Right ventricle myocardium inferior (tissue), 1 donor: ENCODE measurements at regions not wholly inside any gene's neighbourhood (a gene's known extent, or its start where the extent isn't known, plus 50 kb on each side); places are given as distances from the start of the nearest gene placed in this dataset.

Experiments
- ATAC-seq: fragments of 200-7000 bp; cut with Tn5 transposase; one replicate; pipeline ENCODE4 v1.9.1; 2020; ENCODE audit warnings: mild to moderate bottlenecking, moderate library complexity
- DNase-seq: peaks from one replicate; pipeline ENCODE4 v3.0.0; 2021; ENCODE audit errors: missing footprints
- intact Hi-C: fragments of 100-400 bp; cut with DNase I; formaldehyde crosslinking; loops from one replicate; pipeline ENCODE4 v1.11.0; 2022
- donor health status: DM: no; HTN: yes; CAD: no; lungs with severe emphysema.

- ATAC-seq (no peak), DNase-seq (no peak)
- intact Hi-C loops = no loop called here
Measured at GRCh38 chr1:87730274-87731216, 401.9 kb downstream of the LMO4 start.

DNA sequence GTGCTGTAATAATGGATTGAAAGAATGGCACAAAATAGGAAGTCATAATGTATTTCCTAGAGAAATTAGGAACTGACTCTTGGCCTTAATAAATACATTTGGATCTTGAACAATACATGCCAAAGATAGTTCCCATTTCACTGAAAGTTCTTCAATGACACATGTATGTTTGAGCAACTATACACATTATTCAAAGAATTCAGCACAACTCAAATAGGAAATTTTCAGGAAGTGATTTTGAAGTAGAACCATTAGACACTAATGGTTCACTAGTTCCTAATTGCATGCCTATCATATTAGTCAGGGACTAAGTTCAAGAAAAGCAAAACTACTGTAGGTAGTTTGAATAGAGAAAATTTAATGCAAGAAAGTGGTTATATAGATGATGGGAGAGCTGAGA is 404.7 kb downstream of the LMO4 start:
- ATAC-seq = no peak
- no peak for DNase-seq
- intact Hi-C loops = no loop called here

- no peak for DNase-seq
Measured at GRCh38 chr1:87735750-87736149, 407.1 kb downstream of the LMO4 start.

GRCh38 chr1:87739141-87739540 is 410.5 kb downstream of the LMO4 start:
- ATAC-seq (no peak), DNase-seq (no peak)
- intact Hi-C loops = no loop called here

More at GRCh38 chr1:87735750-87736149, 407.1 kb downstream of the LMO4 start:
- intact Hi-C loops = no loop called here
- ATAC-seq = no peak

DNA sequence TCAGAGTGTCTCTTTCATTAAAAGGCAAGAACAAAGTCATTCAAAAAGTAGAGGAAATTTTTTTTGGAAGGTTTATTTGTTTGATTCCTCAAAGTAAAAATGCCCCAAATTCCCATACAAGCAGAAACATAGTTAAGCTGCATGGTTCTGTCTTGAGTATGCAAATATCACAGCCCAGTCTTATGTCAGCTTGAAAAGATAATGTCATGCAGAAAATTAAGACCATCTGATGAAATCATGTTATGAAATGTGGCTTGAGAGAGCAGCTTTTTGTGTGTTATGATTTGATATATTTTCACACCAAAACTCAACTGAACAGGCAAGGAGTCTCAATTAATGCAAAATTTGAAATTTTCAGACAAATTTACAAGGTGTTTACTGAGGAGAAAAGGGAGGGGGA is 411.0 kb downstream of the LMO4 start:
- ATAC-seq (no peak), DNase-seq (no peak)
- intact Hi-C loops = no loop called here

- ATAC-seq = no peak
- intact Hi-C loops = no loop called here
Measured at GRCh38 chr1:87743256-87743655, 414.6 kb downstream of the LMO4 start.

GRCh38 chr1:87744056-87744455 is 415.4 kb downstream of the LMO4 start:
- ATAC-seq (no peak), DNase-seq (no peak)
- intact Hi-C loops = no loop called here

More at GRCh38 chr1:87743256-87743655, 414.6 kb downstream of the LMO4 start:
- DNase-seq = no peak

GRCh38 chr1:87744763-87745162 is 416.1 kb downstream of the LMO4 start:
- intact Hi-C loops = no loop called here
- no peak for ATAC-seq
- no peak for DNase-seq

DNA sequence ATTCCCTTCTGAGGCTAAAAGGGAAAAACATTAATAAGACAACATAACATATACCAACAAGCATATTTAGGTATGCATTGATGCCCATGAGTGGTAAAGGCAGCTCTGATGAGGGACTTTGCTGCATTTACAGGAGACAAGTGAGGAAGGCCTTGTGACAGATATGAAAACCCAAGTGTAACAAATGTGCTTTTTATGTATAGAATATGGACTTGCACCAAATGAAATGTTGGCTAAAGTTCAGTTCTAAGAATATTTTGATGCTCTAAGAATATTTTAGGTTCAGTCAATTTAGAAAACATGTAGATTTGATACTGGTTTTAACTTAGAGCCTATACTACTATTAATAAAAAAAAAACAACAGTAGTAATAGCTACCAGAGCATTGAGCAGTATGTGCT is 424.7 kb downstream of the LMO4 start:
- DNase-seq (no peak), ATAC-seq (no peak)
- intact Hi-C loops = no loop called here

- DNase-seq = no peak
- intact Hi-C loops = no loop called here
- ATAC-seq = no peak
Measured at GRCh38 chr1:87754139-87754538, 425.5 kb downstream of the LMO4 start.

- no peak for DNase-seq
- ATAC-seq = no peak
- intact Hi-C loops = no loop called here
Measured at GRCh38 chr1:87757676-87758075, 429.0 kb downstream of the LMO4 start.

GRCh38 chr1:87759421-87760087 is 430.9 kb downstream of the LMO4 start:
- ATAC-seq = no peak
- intact Hi-C loops = no loop called here
- no peak for DNase-seq

GRCh38 chr1:87760155-87760554 is 431.5 kb downstream of the LMO4 start:
- no peak for DNase-seq
- no peak for ATAC-seq
- intact Hi-C loops = no loop called here

DNA sequence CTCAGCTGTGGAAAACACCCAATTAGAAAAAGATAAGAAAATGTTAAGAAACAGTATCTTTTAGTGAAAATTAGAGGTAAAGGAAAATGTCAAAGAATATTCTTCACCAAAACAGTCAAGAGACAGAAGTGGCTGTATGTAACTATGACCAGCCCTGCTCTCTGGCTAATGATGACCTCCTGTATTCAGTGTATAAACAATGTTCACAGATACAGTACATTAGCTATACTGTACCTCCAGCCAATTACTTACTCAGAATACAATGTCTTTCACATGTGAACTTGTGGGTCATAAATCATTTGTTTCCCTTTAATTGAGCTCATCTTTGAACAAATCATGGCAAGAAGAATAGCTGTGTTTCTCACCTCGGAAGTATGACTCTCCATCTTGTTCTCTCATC is 432.0 kb downstream of the LMO4 start:
- ATAC-seq (no peak), DNase-seq (no peak)
- intact Hi-C loops = no loop called here

- ATAC-seq = no peak
- no peak for DNase-seq
- intact Hi-C loops = no loop called here
Measured at GRCh38 chr1:87763483-87763882, 434.8 kb downstream of the LMO4 start.

DNA sequence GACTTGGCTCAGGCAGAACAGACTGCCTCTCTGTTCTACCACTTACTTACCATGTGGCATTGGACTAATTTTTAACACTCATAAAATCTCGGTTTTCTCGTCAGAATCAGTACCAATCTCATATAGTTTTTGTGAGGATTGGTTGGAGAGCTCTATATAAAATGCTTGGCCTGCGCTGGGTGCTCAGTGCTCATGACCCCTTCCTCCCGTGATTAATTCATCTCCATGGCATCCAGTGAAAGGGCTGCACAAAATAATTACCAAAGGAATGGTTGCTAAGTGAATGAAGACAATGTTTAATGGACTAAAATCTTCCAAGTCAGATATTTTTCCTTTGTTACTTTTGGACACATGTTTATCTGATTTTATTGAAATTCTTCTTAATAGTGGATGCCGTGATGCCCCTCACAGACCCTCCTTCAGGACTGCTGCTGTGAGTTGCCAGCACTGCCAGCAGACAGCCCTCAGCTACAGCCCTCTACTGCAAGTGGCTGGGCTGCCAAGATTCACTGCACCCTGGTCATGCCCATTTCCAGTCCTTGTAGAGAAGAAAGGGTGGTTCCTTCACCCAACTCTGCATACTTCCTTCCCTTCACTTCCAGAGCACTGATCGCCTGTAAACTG is 436.5 kb downstream of the LMO4 start:
- intact Hi-C loops = no loop called here
- DNase-seq = no peak
- ATAC-seq = no peak

GRCh38 chr1:87765681-87766070 is 437.0 kb downstream of the LMO4 start:
- no peak for DNase-seq
- intact Hi-C loops = no loop called here
- no peak for ATAC-seq

- DNase-seq (no peak), ATAC-seq (no peak)
- intact Hi-C loops = no loop called here
Measured at GRCh38 chr1:87766737-87767136, 438.1 kb downstream of the LMO4 start.

- DNase-seq = no peak
- intact Hi-C loops = no loop called here
- no peak for ATAC-seq
Measured at GRCh38 chr1:87778896-87779295, 450.2 kb downstream of the LMO4 start.

DNA sequence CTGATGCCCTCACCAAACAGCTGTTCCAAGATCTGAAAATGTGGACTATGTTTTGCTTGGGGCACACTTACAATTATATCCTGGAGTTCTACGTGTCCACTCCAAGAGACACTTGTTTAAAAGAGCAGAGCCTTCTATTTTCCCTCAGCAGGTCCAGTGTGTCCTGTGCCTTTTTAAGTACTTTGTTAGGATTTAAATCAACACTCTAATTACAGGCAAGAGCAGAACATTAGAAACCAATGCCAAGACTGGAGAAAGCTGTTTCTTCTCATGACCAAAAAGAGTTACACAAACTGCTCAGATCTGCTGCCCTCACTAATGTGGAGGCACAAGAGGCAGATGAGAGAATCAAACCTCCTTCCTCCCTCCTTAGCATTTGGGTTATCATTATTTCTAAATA is 452.9 kb downstream of the LMO4 start:
- intact Hi-C loops = no loop called here
- no peak for ATAC-seq

More for the DNA sequence above, 452.9 kb downstream of the LMO4 start:
- DNase-seq = no peak
